Esophagus squamous epithelium (tissue), 4 donors: ENCODE measurements at regions not wholly inside any gene's neighbourhood (a gene's known extent, or its start where the extent isn't known, plus 50 kb on each side); places are given as distances from the start of the nearest gene placed in this dataset.

Experiments used
- POLR2A ChIP-seq, 4 donors: fragments of 450-650 bp; IDR thresholded peaks; one replicate each; pipeline ENCODE4 v1.6.1; 2017; ENCODE audit warnings: antibody characterized with exemption in 4 of 4, mild to moderate bottlenecking in 4 of 4, moderate library complexity in 3 of 4
- TF ChIP-seq, protein P1 (sequence below), 6 experiments: fragments of 450-650 bp in 4 of 6; fragments of 200-600 bp in 2 of 6; sonication (generic) in 2 of 6; IDR thresholded peaks; one replicate each; pipeline ENCODE4 v1.5.1; 2016 to 2019; ENCODE audit warnings: antibody characterized with exemption in 6 of 6, mild to moderate bottlenecking in 4 of 6, moderate library complexity in 4 of 6

DNA sequence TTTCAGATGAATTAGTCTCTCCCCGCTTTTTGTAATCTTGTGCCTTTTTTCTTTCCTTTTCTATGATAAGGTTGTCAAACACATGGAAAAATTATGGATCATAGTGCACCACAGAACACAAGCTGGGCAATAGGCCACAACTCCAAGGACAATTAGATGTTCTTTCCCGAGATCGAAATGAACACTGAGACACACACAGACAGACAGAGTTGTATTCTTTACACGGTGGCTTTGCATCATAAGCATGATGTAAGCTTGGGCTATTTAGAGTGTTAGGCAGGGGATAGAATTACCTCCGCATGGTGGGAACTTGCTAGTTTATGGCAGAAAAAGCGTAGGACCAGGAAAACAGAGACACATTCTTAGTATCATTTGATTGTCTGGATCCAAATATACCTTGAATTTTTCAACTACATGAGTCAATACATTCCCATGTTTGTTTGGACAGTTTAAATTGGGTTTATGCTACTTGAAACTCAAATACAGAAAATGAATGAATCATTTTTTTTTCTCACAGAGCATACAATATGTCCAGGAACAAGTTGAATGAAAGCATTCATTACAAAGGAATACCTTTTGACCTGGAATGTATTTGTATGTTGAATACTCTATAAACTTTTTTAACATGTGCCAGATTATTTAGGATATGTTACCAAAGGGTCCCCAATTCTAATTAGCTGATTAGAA, 1611.5 kb upstream of the TMEFF2 start:
- TF ChIP-seq, protein P1, sequence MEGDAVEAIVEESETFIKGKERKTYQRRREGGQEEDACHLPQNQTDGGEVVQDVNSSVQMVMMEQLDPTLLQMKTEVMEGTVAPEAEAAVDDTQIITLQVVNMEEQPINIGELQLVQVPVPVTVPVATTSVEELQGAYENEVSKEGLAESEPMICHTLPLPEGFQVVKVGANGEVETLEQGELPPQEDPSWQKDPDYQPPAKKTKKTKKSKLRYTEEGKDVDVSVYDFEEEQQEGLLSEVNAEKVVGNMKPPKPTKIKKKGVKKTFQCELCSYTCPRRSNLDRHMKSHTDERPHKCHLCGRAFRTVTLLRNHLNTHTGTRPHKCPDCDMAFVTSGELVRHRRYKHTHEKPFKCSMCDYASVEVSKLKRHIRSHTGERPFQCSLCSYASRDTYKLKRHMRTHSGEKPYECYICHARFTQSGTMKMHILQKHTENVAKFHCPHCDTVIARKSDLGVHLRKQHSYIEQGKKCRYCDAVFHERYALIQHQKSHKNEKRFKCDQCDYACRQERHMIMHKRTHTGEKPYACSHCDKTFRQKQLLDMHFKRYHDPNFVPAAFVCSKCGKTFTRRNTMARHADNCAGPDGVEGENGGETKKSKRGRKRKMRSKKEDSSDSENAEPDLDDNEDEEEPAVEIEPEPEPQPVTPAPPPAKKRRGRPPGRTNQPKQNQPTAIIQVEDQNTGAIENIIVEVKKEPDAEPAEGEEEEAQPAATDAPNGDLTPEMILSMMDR (IDR thresholded peaks at IDR 0.05), result no peak
- TF ChIP-seq POLR2A (IDR thresholded peaks at IDR 0.05), result no peak
